CD4-positive, alpha-beta memory T cell (primary cell): ENCODE measurements at regions not wholly inside any gene's neighbourhood (a gene's known extent, or its start where the extent isn't known, plus 50 kb on each side); places are given as distances from the start of the nearest gene placed in this dataset.

Source experiments
- CTCF ChIA-PET: fragments of 350-600 bp; sonication (Branson Sonifier 250); formaldehyde crosslinking; loops from one replicate; lab custom pipeline; 2021; ENCODE audit warnings: inconsistent platforms; ENCODE audit not compliant: partially characterized antibody; lab: Charles Lee
- POLR2A ChIA-PET: fragments of 350-600 bp; sonication (Branson Sonifier 250); formaldehyde crosslinking; loops from one replicate; lab custom pipeline; 2021; ENCODE audit not compliant: partially characterized antibody; lab: Charles Lee
- DNase-seq, 5 donors: peaks; one replicate each; pipeline versions ENCODE4 v3.0.0 to v3.0.0-alpha.2; 2020 to 2022; ENCODE audit warnings: mixed read lengths in 1 of 5
- H3K27ac ChIP-seq: one replicate; pipeline ENCODE4 v1.7.0; 2013; ENCODE audit warnings: low read depth, low read length
- H3K27me3 ChIP-seq: 2 replicates; pipeline ENCODE4 v1.7.0; 2013; ENCODE audit warnings: mild to moderate bottlenecking, low read length, moderate library complexity; ENCODE audit not compliant: insufficient read depth
- H3K36me3 ChIP-seq: 2 replicates; pipeline ENCODE4 v1.7.0; 2013; ENCODE audit warnings: mild to moderate bottlenecking, low read length, moderate library complexity; ENCODE audit not compliant: insufficient read depth
- H3K4me1 ChIP-seq: 2 replicates; pipeline ENCODE4 v1.7.0; 2013; ENCODE audit warnings: mild to moderate bottlenecking, low read length, moderate library complexity; ENCODE audit not compliant: insufficient read depth
- H3K4me3 ChIP-seq, 2 donors: one replicate each; pipeline ENCODE4 v1.7.0; 2013; ENCODE audit warnings: low read length in 2 of 2, mild to moderate bottlenecking in 1 of 2
- H3K9me3 ChIP-seq, 2 donors: one replicate each; pipeline ENCODE4 v1.7.0; 2013; ENCODE audit warnings: low read length in 2 of 2, control low read depth in 1 of 2; ENCODE audit not compliant: control insufficient read depth in 1 of 2
- H3K27ac Mint-ChIP-seq, 7 donors: one replicate each; pipeline ENCODE4 v1.8.0; 2020 to 2021; ENCODE audit warnings: mixed read lengths in 7 of 7, mild to moderate bottlenecking in 6 of 7, inconsistent platforms in 3 of 7, moderate library complexity in 3 of 7
- H3K27me3 Mint-ChIP-seq, 2 donors: one replicate each; pipeline ENCODE4 v1.8.0; 2020 to 2021; ENCODE audit warnings: mixed read lengths in 2 of 2
- H3K36me3 Mint-ChIP-seq, 2 donors: one replicate each; pipeline ENCODE4 v1.8.0; 2020 to 2021; ENCODE audit warnings: mixed read lengths in 2 of 2, inconsistent platforms in 1 of 2, mild to moderate bottlenecking in 1 of 2
- H3K4me1 Mint-ChIP-seq, 4 donors: one replicate each; pipeline ENCODE4 v1.8.0; 2020 to 2021; ENCODE audit warnings: mixed read lengths in 4 of 4, mild to moderate bottlenecking in 1 of 4
- H3K4me3 Mint-ChIP-seq, 8 donors: one replicate each; pipeline ENCODE4 v1.8.0; 2020 to 2021; ENCODE audit warnings: mixed read lengths in 8 of 8, mild to moderate bottlenecking in 7 of 8, moderate library complexity in 6 of 8, inconsistent platforms in 3 of 8
- H3K9me3 Mint-ChIP-seq, 8 donors: one replicate each; pipeline ENCODE4 v1.8.0; 2020 to 2021; ENCODE audit warnings: mixed read lengths in 8 of 8, mild to moderate bottlenecking in 5 of 8, inconsistent platforms in 3 of 8, moderate library complexity in 1 of 8
- intact Hi-C: fragments of 100-400 bp; cut with micrococcal nuclease; formaldehyde crosslinking; loops from one replicate; pipeline ENCODE4 v1.15.1; 2023

GRCh38 chr2:123640685-123641335 is 384.3 kb upstream of the CNTNAP5 start:
- no peak overlapping the region for H3K27ac Mint-ChIP-seq
- Histone ChIP-seq H3K27me3 (no peaks in the 10 kb centered on the region), H3K4me1 (no peaks in the 10 kb centered on the region), H3K9me3 (no peaks in the 10 kb centered on the region), H3K27ac (no peak overlapping the region), H3K36me3 (no peaks in the 10 kb centered on the region), H3K4me3 (no peak overlapping the region)
- ChIA-PET POLR2A (no interaction called here), CTCF (no interaction called here)
- no peak for DNase-seq
- intact Hi-C loops, result no loop called here
- no peak overlapping the region for H3K4me3 Mint-ChIP-seq
- peaks cover 4 to 21% (median 7%) of the 10 kb centered on the region in 8 donors for H3K9me3 Mint-ChIP-seq
- no peaks in the 10 kb centered on the region for H3K4me1 Mint-ChIP-seq
- H3K36me3 Mint-ChIP-seq, result no peaks in the 10 kb centered on the region
- H3K27me3 Mint-ChIP-seq, result no peaks in the 10 kb centered on the region

DNA sequence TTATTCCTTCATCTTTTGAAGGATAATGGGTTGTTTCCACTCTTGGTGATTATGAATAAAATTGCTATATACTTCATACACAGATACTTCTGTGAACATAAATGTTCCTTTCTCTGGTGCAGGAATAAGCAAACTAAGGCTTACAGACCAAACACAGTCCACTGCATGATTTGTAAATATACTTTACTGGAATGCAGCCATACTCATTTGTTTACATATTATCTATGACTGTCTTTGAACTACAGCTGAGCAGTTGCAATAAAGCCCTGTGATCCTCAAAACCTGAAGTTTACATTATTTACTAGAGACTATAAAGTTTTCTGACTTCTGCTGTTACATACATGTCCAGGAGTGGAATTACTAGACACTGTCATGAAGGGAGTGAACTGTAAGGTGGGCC is 381.0 kb upstream of the CNTNAP5 start:
- H3K4me1 ChIP-seq, result no peaks in the 10 kb centered on the region
- H3K9me3 ChIP-seq, result no peaks in the 10 kb centered on the region
- DNase-seq, result no peak
- H3K36me3 ChIP-seq, result no peaks in the 10 kb centered on the region
- no peaks in the 10 kb centered on the region for H3K27me3 Mint-ChIP-seq
- no peak overlapping the region for H3K27ac ChIP-seq
- no peak overlapping the region for H3K4me3 ChIP-seq
- H3K9me3 Mint-ChIP-seq, result peaks cover 2 to 24% (median 9%) of the 10 kb centered on the region in 8 donors
- ChIA-PET POLR2A (no interaction called here), CTCF (no interaction called here)
- no peaks in the 10 kb centered on the region for H3K27me3 ChIP-seq
- H3K4me1 Mint-ChIP-seq, result no peaks in the 10 kb centered on the region
- H3K27ac Mint-ChIP-seq, result no peak overlapping the region
- intact Hi-C loops, result no loop called here
- H3K4me3 Mint-ChIP-seq, result no peak overlapping the region
- H3K36me3 Mint-ChIP-seq, result no peaks in the 10 kb centered on the region

GRCh38 chr2:123648016-123648415 is 377.1 kb upstream of the CNTNAP5 start:
- POLR2A ChIA-PET, result no interaction called here
- Histone ChIP-seq H3K27me3 (no peaks in the 10 kb centered on the region), H3K4me1 (no peaks in the 10 kb centered on the region), H3K9me3 (no peaks in the 10 kb centered on the region), H3K27ac (no peak overlapping the region), H3K36me3 (no peaks in the 10 kb centered on the region), H3K4me3 (no peak overlapping the region)
- Mint-ChIP-seq H3K27me3 (no peaks in the 10 kb centered on the region), H3K4me3 (no peak overlapping the region), H3K9me3 (peaks cover 0 to 27% (median 9%) of the 10 kb centered on the region in 8 donors), H3K4me1 (no peaks in the 10 kb centered on the region), H3K36me3 (no peaks in the 10 kb centered on the region), H3K27ac (no peak overlapping the region)
- DNase-seq, result no peak
- intact Hi-C loops, result no loop called here
- CTCF ChIA-PET, result no interaction called here

GRCh38 chr2:123648956-123649355 is 376.1 kb upstream of the CNTNAP5 start:
- Mint-ChIP-seq H3K36me3 (no peaks in the 10 kb centered on the region), H3K27ac (no peak overlapping the region), H3K4me3 (no peak overlapping the region), H3K4me1 (no peaks in the 10 kb centered on the region), H3K27me3 (no peaks in the 10 kb centered on the region), H3K9me3 (peaks cover 0 to 26% (median 9%) of the 10 kb centered on the region in 8 donors)
- Histone ChIP-seq H3K4me1 (no peaks in the 10 kb centered on the region), H3K9me3 (no peaks in the 10 kb centered on the region), H3K27ac (no peak overlapping the region), H3K4me3 (no peak overlapping the region), H3K36me3 (no peaks in the 10 kb centered on the region), H3K27me3 (no peaks in the 10 kb centered on the region)
- ChIA-PET CTCF (no interaction called here), POLR2A (no interaction called here)
- DNase-seq, result no peak
- intact Hi-C loops, result no loop called here

GRCh38 chr2:123651151-123651550 is 373.9 kb upstream of the CNTNAP5 start:
- ChIA-PET CTCF (no interaction called here), POLR2A (no interaction called here)
- H3K4me1 Mint-ChIP-seq, result no peaks in the 10 kb centered on the region
- intact Hi-C loops, result no loop called here
- H3K4me3 ChIP-seq, result no peak overlapping the region
- H3K9me3 Mint-ChIP-seq, result peaks cover 0 to 29% (median 9%) of the 10 kb centered on the region in 8 donors
- no peaks in the 10 kb centered on the region for H3K4me1 ChIP-seq
- H3K27me3 Mint-ChIP-seq, result no peaks in the 10 kb centered on the region
- H3K36me3 ChIP-seq, result no peaks in the 10 kb centered on the region
- H3K27ac ChIP-seq, result no peak overlapping the region
- no peak overlapping the region for H3K4me3 Mint-ChIP-seq
- no peak overlapping the region for H3K27ac Mint-ChIP-seq
- no peaks in the 10 kb centered on the region for H3K9me3 ChIP-seq
- DNase-seq, result no peak
- no peaks in the 10 kb centered on the region for H3K36me3 Mint-ChIP-seq
- H3K27me3 ChIP-seq, result no peaks in the 10 kb centered on the region

DNA sequence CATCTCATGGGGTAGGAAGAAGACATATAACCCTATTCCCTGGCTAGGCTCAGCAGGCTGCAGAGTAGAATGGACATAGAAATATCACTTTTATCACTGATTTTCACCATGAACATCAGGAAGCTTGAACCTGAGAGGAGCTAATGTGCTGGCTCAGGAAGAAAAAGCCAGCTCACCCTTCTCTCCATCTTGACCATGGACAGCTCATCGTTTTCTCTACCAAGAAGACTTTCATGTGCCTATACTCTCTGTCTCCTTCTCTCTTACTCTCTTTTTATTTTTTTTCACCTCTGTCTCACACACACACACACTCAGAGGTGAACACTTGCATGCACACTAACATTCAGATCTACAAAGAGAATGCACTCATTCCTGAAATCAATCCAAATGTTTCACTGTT is 372.8 kb upstream of the CNTNAP5 start:
- Histone ChIP-seq H3K27me3 (no peaks in the 10 kb centered on the region), H3K9me3 (no peaks in the 10 kb centered on the region), H3K36me3 (no peaks in the 10 kb centered on the region), H3K4me3 (no peak overlapping the region), H3K27ac (no peak overlapping the region), H3K4me1 (no peaks in the 10 kb centered on the region)
- peaks cover 0 to 29% (median 12%) of the 10 kb centered on the region in 8 donors for H3K9me3 Mint-ChIP-seq
- no peaks in the 10 kb centered on the region for H3K36me3 Mint-ChIP-seq
- no peak overlapping the region for H3K4me3 Mint-ChIP-seq
- ChIA-PET CTCF (no interaction called here), POLR2A (no interaction called here)
- H3K27me3 Mint-ChIP-seq, result no peaks in the 10 kb centered on the region
- intact Hi-C loops, result no loop called here
- H3K4me1 Mint-ChIP-seq, result no peaks in the 10 kb centered on the region
- no peak for DNase-seq
- no peak overlapping the region for H3K27ac Mint-ChIP-seq

DNA sequence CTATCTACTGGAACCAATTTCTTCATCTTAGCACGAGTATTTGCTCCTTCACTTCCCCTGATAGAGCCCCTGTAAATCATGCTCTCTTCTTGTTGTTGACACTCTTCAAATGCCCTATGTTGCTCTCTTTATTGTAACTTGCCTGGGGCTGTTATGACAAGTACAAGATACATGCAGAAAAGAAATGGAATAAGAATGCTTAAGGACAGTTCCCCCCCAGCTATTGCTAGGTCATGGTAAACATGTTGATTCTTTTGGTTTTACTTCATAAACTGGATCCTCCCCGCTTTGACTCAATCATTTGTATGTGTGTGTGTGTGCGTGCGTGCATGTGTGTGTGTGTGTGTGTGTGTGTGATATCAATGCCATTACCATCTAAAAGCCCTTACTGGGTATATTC is 368.5 kb upstream of the CNTNAP5 start:
- Mint-ChIP-seq H3K9me3 (peaks cover 3 to 42% (median 21%) of the 10 kb centered on the region in 8 donors), H3K36me3 (no peaks in the 10 kb centered on the region), H3K4me3 (no peak overlapping the region), H3K27me3 (no peaks in the 10 kb centered on the region), H3K4me1 (no peaks in the 10 kb centered on the region), H3K27ac (no peak overlapping the region)
- no peak overlapping the region for H3K4me3 ChIP-seq
- no peaks in the 10 kb centered on the region for H3K27me3 ChIP-seq
- no peaks in the 10 kb centered on the region for H3K36me3 ChIP-seq
- ChIA-PET POLR2A (no interaction called here), CTCF (no interaction called here)
- no peaks in the 10 kb centered on the region for H3K4me1 ChIP-seq
- intact Hi-C loops, result no loop called here
- no peak overlapping the region for H3K27ac ChIP-seq
- no peak for DNase-seq
- H3K9me3 ChIP-seq, result no peaks in the 10 kb centered on the region

- no peak overlapping the region for H3K27ac ChIP-seq
- Mint-ChIP-seq H3K9me3 (peaks cover 3 to 42% (median 19%) of the 10 kb centered on the region in 8 donors), H3K27me3 (no peaks in the 10 kb centered on the region), H3K4me3 (no peak overlapping the region), H3K4me1 (no peaks in the 10 kb centered on the region), H3K27ac (no peak overlapping the region), H3K36me3 (no peaks in the 10 kb centered on the region)
- ChIA-PET CTCF (no interaction called here), POLR2A (no interaction called here)
- intact Hi-C loops, result no loop called here
- H3K9me3 ChIP-seq, result no peaks in the 10 kb centered on the region
- no peaks in the 10 kb centered on the region for H3K36me3 ChIP-seq
- no peak for DNase-seq
- H3K27me3 ChIP-seq, result no peaks in the 10 kb centered on the region
- no peak overlapping the region for H3K4me3 ChIP-seq
- H3K4me1 ChIP-seq, result no peaks in the 10 kb centered on the region
These were observed 366.0 kb upstream of the CNTNAP5 start for GRCh38 chr2:123659120-123659519.
